ENCODE measurements at regions not wholly inside any gene's neighbourhood (a gene's known extent, or its start where the extent isn't known, plus 50 kb on each side); places are given as distances from the start of the nearest gene placed in this dataset.

DNA sequence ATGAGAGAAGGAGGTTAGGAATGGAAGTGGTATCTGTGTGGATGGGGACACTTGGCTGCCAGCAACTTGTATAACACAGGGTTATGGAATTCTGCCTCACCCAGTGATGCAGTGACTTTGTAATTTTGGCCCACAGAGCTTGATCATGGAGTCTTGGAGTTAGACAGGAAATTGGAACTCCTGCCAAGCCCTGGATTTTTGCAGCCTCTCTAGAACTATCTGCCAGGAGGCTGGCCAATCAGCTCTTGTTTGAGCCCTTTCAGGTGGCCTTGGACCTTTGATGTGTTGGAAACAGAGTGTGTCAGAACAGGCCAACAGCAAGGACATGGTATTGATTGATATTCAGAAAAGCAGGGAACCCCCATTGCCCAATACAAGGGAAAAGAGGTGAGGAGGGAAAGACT lies 157.7 kb upstream of the GGTLC1 start:
- no peak for TF ChIP-seq CTCF (conservative IDR thresholded peaks at IDR 0.05)
- H3K27ac ChIP-seq, result no peak overlapping the region

GRCh38 chr20:24144371-24144770 lies 155.8 kb upstream of the GGTLC1 start:
- no peak overlapping the region for H3K27ac ChIP-seq
- no peak for TF ChIP-seq CTCF (conservative IDR thresholded peaks at IDR 0.05)

- H3K27ac ChIP-seq, result no peak overlapping the region
Observed at GRCh38 chr20:24141111-24141510, 152.5 kb upstream of the GGTLC1 start.

GRCh38 chr20:24139846-24140245 lies 151.3 kb upstream of the GGTLC1 start:
- H3K27ac ChIP-seq, result no peak overlapping the region
- TF ChIP-seq CTCF (conservative IDR thresholded peaks at IDR 0.05), result no peak

More at GRCh38 chr20:24141111-24141510, 152.5 kb upstream of the GGTLC1 start:
- TF ChIP-seq CTCF (conservative IDR thresholded peaks at IDR 0.05), result no peak

GRCh38 chr20:24138951-24139350 lies 150.4 kb upstream of the GGTLC1 start:
- TF ChIP-seq CTCF (conservative IDR thresholded peaks at IDR 0.05), result no peak

GRCh38 chr20:24138196-24138857 lies 149.7 kb upstream of the GGTLC1 start:
- no peak for TF ChIP-seq CTCF (conservative IDR thresholded peaks at IDR 0.05)
- no peak overlapping the region for H3K27ac ChIP-seq

More at GRCh38 chr20:24138951-24139350, 150.4 kb upstream of the GGTLC1 start:
- H3K27ac ChIP-seq, result no peak overlapping the region

DNA sequence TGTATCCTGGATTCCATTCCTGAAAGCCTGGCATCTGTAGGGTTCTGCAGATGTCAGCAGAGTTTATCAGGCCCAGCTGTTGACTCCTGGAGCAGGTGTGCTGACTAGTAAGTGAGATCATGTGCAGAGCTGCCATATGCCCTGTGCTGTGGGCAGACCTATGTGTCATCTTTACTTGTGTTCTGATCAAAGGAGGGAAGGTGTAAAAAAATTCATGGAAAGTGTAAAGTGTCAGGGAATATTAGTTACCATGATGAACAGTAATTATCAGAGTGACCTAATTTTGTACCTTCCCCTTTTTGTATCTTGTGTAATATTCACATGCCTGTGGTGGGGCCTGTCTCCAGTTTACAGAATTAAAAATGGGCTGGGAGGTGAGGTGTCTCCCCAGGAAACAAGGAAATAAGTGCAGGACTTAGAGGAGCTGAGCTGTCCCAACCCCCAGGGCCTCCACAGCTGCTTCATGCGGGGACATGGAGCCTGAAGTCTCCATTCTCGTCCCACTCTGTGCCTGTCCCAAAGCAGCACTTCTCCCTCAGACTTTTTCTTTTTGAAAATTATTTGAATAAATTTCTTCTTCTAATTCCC lies 148.2 kb upstream of the GGTLC1 start:
- no peak overlapping the region for H3K27ac ChIP-seq
- no peak for TF ChIP-seq CTCF (conservative IDR thresholded peaks at IDR 0.05)

All from VCaP (cell line).